HCEC 1CT (cell line): ENCODE measurements at regions not wholly inside any gene's neighbourhood (a gene's known extent, or its start where the extent isn't known, plus 50 kb on each side); places are given as distances from the start of the nearest gene placed in this dataset.
"Not testable (repeated sequence)": the region's sequence is repeated elsewhere in the genome, so short reads cannot be mapped to it uniquely, and the experiment has no call there.

Experiments
- DNase-seq: peaks from one replicate; pipeline ENCODE4 v3.0.0-alpha.2; 2017

DNA sequence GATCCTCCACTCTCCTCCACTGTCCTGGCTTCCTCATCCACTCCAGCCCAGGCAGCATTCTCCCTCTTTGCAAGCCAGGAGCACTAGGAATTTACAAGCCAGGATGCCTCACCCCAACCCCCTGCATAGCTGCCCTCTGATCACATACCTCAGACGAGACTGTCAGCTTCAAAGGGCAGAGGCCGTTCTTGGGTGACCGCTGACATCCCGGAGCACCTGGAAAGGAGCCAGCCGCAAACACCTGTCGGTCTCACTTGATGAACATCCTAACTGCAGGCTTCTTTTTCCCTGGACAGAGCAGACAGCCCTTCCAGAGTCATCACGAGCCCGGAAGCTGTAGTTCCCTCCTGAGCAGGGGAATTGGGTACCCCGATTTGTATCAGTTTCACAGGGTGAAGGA is 451.3 kb upstream of the B3GAT1 start:
- DNase-seq = no peak

DNA sequence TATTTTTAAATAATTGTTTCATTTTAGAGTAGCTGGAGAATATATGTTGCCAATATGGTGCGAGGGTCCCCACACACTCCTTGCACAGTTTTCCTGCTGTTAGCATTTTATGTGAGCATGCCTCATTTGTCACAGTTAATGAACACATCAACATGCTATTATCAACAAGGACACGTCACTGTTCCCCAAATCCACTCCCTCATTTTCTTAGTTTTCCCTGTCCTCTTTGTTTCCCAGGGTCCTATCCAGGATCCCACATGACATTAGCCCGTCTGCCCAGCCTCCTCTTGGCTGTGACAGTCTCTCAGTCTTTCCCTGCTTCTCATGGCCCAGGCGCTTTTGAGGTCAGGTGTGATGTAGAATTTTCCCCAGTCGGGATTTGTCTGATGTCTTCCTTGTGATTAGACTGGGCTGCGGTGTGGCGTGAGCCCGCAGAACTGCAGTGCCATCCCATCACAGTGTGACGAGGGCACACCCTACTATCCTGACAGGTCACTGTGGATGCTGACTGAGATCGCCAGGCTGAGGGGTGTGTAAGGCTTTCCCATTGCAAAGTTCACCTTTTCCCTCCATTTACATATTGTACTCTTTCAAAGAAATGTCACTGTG is 450.6 kb upstream of the B3GAT1 start:
- DNase-seq = no peak

DNA sequence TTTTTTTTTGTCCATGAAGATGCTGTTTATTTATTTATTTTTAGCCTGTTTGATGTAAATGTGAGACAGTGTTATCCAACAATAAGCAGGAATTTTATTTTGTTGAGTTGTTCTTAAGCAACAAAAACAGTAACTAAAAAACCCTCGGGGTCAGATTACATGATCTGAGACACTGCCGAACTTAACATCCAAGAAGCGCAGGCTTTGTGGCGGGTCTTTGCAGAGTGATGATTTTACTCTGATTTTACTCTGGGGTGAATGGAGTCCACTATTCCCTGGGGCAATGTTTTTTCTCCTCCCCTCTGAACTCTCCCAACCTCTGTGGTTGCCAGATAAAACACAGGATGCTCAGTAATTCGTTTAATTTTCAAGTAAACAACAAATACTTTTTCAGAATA is 450.1 kb upstream of the B3GAT1 start:
- DNase-seq = no peak

DNA sequence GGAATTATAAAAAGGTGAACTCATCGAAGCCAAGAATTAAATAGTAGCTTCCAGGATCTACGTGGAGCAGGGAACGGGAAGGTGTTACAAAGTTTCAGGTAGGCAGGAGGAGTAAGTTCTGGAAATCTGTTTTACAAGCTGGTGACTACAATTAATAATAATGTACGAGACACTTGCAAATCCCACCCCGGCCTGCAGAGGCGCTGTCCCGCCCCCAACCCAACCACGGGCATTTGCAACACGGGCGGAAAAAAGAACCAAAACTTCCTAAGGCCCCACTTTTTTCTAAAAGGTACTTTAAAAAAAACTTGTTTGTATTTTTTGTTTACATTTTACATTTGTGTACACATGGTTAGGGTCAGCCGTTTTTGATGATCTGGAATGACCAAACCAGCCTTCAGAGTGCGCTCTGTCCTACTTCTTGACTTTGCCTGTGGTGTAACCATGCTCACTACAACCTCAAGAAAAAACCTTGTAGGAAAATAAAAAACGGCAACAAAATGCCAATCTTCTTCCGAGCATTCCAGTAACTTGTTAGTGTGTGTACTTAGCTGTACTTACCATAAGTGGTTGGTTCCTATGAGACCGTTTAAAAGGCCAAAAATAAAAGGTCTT is 449.6 kb upstream of the B3GAT1 start:
- DNase-seq = no peak

DNA sequence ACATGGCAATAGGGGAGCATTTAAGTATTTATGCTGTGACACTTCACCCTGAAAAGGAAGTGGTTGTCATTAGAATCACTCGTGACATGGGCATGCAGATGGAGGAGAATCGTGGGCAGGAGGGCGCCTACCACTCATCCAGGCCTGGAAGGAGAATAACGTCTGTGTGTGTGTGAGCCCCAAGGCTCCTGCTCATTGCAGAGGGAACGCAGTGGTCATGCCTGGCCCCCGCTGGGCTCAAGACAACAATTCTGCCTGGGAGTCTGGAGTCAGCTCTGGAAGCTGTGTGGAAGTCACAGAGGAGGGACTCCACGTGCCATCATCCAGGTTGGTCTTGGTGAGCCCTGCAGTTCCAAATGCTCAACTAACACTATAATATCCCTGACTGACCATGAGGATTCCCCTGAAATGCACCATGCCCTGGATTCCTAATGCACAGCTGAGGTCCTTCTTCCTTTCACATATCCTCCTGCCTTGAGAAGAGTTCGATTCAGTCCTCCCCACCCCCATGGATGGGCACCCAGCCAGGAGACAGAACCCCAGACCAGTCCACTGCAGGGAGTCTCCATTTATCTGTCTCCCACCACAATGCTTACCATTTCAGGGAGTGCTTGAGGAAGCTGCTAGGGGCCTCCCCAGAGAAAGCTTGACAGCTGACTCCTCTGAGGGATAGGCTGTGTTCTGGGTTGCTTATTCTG is 446.9 kb upstream of the B3GAT1 start:
- DNase-seq = no peak

DNA sequence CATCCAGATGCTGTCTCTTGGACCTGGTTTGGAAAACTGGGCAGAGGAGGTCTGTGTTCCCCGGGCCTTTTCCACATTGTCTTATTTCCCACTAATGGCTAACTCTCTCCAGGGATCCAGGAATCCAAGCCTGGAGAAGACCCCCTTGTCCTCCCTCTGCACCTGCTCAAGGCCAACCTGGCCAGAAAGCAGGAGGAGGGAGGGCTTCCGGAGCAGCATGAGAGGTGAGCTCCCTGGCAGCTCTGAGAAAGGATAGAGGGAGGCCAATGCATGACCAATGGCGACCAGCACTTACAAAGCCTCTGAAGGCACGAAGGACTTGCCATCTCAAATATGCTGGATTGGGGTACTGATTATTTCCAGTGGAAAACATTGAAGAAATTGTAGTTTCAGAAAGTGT is 445.0 kb upstream of the B3GAT1 start:
- DNase-seq = no peak

DNA sequence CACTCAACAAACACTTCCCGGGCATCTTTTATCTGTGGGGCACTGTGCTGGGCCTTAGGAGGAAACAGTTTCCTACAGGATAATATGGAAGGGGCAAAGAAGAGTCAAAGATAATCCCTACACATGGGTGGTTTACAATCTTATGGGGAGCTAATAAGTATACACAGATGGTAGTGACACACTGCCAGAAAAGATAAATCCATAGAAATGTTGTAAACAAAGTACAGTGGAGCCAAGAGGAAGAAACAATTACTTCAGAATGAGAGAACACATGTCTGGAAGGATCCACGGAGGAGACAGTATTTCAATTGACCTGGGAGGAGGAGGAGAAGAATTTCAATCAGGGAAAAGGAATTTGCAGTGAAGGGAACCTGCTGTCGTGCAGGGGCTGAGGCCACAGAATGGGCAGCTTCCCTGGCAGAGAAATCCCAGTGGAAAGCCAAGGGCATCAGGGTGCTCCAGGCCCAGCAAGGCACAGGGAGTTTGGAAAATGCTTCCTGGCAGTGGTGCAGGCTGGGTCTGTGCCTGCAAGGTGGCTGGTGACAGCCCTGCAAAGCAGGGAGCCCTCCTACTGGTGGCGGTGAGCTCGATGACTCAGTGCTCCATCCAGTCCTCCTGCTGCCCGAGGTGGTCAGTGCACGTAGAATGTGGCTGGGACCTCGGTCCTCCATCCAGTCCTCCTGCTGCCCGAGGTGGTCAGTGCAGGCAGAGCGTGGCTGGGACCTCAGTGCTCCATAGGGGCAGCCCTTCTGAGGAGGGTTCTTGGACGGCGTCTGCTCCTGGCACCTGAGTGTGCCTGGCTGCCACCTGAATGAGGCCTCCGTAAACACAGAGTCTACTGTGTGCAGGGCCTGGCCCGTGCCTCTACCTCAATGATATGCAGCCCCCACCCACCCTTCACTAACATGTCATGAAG is 444.3 kb upstream of the B3GAT1 start:
- DNase-seq = no peak

DNA sequence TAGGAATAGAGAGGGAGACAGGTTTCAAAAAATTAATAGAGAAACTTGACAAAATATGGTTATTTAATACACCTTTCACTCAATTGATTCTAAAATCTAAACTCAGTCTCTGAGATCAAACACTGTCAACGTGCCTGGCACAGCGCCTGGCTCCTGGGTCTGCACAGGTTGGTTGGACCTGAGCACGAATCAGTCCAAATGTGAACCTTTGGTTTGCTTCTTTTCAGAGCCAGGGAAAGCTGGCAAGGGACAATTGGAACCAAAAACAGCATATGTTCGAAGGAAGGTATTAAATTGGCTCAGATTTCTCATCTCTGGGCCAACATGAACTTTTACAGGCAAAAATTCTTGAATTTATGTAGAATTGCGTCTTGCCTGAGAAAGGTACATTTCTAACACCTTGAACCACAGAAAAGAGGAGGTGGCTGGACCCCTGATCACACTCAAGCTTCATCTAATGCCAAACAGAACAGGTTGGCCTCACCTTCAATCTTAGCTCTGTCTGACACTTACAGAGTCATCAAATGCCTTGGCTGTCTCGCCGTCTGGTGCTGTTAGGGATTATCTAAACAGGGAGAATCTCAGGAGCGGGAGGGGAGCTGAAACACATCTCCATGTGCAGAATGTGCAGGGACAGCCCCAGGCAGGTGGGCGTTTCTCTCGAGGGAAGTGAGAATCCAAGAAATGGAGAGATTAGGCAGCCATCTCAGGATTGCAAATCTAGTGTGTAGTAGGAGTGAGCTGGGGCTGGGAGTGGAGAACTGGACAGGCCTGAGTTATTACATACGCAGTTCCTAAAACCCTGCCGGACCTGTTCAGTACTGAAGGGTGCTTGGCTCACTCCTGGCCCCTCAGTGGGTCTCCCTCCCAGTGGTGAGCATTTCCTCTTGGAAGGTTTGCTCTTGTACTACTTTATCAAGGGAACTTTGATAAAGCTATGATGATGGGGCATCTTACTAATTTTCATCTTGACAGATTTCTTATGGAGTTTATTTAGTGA is 442.2 kb upstream of the B3GAT1 start:
- no peak for DNase-seq

DNA sequence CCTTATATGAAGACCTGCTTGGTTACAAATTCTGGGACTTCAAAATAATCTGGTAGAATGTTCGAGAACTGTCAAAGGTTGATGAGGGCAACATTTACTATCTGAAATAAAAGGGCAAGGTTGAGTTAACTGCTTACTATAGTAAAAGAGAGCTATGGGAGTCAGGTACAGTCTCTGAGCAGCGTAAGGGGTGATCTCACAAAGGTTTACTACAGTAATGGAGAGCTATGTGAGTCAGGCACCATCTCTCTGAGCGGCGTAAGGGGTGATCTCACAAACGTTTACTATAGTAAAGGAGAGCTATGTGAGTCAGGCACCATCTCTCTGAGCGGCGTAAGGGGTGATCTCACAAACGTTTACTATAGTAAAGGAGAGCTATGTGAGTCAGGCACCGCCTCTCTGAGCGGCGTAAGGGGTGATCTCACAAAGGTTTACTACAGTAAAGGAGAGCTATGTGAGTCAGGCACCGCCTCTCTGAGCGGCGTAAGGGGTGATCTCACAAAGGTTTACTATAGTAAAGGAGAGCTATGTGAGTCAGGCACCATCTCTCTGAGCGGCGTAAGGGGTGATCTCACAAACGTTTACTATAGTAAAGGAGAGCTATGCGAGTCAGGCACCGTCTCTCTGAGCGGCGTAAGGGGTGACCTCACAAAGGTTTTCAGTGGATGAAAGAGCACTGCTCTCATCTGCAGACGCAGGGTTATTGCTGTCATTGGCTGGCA is 439.6 kb upstream of the B3GAT1 start:
- not testable (repeated sequence) for DNase-seq

DNA sequence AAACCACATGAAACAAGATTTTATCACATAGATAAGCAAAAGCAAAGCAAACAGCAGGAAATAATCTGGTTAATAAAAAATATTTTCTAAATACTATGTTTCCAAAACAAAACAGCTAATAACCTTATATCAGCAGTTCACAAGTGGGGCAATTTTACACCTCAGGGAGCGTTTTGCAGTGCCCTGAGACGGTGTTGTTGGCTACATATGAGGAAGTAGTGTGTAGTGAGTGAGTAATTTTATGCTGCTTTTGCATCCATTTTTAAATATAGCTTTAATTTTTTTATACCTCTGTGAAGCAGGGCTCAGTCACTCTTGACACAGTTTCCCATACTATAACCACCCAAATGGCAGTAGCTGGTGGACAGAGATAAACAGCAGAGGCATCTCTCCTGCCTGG is 438.5 kb upstream of the B3GAT1 start:
- no peak for DNase-seq

DNA sequence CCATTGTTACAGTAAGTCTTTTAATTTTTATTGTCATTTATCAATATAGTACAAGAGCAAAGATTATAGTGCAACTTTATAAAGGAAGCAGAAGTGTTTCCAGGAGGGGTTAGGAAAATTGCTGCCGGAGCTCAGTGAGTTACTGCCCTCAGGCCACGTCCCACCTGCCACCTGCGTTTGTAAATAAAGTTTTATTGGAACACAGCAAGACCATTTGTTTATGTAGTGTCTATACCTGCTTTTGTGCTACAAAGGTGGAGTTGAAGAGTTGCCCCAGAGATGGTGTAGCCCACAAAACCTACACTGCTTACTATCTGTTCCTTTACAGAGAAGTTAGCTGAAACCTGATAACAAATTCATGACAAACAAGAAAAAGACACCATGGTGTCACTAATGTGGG is 437.8 kb upstream of the B3GAT1 start:
- no peak for DNase-seq

DNA sequence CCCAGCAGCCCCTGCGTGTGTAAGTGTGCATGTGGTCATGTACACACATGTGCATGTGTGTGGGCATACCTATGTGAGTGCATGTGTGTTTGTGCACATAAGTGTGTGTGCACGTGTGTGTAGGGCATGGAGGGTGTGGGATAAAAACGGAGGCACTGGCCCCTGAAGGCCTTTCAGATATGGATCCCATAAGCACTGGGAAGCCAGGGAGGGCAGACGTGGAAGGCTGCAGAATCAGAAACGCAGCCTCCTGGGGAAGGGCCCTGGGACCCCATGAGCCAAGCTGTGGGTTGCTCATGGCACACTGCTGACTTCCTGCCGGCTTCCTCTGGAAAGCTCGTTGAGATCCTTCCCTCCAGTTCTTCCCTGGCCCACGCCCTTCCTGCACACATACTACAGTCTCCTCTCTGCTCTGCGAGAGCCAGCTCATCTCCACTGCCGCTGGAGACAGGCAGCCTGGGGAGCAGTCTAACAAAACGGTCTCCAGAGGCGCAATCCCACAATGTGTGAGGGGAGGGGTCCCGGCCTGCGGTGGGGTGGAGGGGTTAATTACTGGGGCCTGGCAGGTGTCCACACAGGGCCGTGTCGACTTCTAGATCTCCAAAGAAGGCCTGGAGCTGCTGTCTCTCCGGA is 435.2 kb upstream of the B3GAT1 start:
- no peak for DNase-seq

DNA sequence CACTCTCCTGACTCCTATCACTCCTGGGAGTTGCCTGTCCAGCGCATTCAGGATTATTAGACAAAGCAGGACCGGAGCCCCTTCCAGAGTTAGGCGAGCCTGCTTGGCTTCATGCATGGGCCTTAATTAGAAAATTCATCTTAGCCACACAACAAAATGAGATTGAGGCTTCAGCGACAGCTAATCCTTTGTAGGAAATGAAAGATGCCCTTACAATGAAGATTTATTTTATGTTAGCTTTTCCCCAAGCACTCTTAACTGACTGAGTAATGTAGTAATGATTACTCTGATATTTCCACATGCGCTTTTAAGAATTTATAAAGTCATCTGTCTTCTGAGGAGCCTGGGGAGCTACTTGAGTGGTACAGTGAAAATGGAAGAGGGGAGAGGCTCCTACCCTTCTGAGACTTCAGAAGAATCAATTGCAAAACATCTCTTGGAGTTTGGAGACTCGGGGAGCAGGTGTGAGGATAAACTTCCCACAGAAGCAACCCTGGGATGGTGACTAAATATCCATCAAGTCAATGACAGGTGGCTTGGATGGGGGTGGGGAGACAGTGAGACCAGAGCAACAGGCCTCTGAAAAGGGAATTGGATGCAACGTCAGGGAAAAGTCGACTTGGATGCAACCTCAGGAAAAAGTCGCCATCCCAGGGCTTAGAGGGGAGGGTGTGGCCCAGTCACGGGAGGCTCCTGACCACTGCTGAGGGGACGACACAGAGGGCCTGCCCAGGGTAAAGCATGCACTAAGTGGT is 434.5 kb upstream of the B3GAT1 start:
- no peak for DNase-seq

DNA sequence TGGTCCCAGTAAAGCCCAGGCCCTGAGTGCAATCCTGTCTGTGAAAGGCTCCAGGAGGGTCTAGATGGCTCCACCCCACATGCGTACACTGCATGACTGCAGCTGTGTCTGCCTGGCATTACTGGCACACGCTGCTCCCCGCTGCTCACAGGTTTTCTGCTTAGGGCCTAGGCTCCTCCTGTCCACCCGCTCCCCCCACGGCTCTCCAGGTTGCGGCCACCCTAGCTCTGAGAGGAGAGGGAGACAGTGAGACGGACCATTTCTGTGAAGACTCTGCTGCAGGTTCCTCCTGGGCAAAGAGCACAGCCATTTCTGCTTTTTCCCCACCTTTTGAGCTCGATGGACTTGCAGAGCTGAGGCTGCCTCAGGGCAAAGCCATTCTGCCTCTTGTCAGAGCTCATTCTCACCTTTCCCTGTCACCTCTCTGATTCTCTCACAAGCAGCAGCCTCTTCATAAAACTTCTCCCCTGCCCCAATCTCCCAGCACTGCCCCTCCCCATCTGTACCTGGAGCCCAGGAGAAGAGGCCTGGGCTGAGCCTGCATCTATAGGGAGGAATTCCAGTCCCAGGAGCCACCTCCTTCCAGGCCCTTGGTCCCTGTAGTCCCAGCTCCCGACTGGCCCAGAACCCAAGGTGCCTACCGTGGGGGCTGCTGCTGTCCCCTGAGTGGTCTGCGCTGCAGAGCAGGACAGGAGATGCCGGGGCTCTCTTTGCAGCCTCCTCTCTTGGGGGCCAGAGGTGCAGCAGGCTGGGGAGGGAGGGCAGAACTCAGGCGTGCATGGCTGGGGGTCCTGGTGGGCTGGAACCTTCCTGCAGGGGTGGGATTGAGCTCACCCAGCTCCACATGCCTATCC is 433.7 kb upstream of the B3GAT1 start:
- no peak for DNase-seq

DNA sequence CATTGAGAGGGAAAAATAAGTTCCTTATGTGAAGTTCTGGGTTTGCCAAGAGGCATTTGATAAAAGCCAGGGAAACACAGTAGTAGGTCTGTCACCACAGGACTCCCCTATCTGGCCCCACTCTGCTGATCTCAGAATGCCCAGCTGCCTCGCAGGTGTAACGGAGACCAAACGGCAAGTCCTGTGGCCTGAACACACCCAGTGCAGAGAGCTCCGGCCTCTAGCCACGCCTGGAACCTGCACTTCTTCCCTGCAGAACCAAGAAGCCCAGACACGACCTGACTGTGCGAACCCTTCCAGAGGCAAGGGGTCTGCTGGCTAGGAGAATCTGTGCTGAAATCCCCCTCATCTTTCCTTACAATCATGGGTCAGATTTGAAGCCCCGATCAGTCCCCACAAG is 432.8 kb upstream of the B3GAT1 start:
- no peak for DNase-seq

DNA sequence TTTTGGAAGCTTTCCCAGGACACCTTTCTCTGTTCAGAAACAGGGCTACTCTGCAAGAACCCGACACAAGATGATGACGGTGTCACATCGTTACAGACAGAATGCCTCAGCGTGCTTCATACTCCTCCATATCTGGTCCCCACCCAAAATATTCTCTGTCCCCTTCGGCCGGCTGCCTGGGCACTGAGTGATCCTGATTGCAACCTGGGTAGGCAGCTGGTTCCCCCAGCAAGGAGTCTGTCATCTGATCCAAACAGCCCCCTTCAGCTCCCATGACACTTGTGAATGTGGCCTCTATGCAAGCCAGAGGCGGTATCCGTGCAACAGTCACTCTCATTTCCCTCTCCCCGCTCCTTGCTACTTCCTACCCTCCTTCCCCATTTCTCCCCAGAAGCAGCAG is 431.7 kb upstream of the B3GAT1 start:
- no peak for DNase-seq

DNA sequence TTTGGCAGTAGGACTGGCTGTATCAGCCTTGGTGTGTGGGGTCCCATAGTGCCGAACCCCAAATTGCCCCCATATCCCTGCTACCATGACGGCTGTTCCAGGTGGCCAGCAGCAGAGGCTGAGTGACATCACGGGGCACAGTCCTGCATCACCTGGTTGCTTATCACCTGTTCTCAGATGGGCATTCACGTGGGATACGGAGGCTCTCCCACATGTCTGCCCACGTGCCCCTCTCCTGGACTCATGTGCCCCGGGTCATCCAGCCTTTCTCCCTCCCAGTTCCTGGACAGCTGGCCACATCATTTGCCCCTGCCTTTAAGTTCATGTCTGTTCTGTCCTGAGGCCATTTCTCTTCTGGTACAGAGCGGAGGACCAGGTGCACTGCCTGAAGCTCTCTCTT is 431.0 kb upstream of the B3GAT1 start:
- no peak for DNase-seq

DNA sequence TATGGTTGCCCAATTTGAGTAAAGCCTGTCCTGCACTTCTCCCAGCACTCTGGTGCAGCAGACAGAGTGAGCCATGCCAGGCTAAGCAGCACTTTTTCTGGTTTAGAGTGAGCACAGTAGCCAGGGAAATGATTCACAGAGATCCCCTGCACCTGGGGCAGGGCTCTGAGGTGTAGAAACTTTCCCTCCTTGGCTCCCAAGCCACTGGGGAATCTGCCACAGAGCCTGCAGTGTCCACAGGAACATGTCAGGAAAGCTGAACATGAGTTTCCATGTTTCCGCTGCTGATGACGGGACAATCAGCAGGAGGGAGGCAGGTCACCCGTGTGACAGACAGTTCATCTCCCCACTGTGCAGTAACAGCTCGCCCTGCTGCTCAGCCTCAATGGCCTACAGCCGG is 429.9 kb upstream of the B3GAT1 start:
- no peak for DNase-seq

DNA sequence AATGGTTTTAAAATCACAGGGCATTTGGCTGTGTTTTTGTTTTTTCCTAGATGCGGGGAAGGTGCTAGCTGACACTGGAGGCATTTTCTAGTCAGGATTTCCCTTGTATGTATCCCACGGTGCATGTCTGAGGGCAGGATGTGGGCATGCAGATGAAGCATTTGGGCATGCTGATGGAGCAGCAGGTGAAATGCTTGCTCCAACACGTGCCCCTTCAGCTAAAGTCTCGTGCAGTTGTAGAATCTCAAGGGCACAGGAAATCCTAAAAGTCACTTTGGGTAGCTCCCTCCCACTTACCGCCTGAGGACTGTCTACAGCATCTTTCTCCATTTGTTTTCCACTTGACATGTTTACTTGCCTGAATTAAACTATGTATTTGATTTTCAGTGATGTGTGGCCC is 429.4 kb upstream of the B3GAT1 start:
- DNase-seq = no peak
